NOMO-1 treated with DMSO at 0.1 percent for 48 hours (cell line): ENCODE measurements at regions not wholly inside any gene's neighbourhood (a gene's known extent, or its start where the extent isn't known, plus 50 kb on each side); places are given as distances from the start of the nearest gene placed in this dataset.

Experiments used
- DNase-seq: peaks from one replicate; lab custom pipeline; 2025; ENCODE audit not compliant: unreplicated experiment; lab: John Stamatoyannopoulos, UW

- DNase-seq: no peak
These were observed 106.3 kb upstream of the ANO3 start for GRCh38 chr11:26225646-26226045.

GRCh38 chr11:26227301-26227746 is 104.6 kb upstream of the ANO3 start:
- DNase-seq: peak; percentile 81

- no peak for DNase-seq
These were observed 103.9 kb upstream of the ANO3 start for GRCh38 chr11:26227883-26228502.

- no peak for DNase-seq
These were observed 103.2 kb upstream of the ANO3 start for GRCh38 chr11:26228778-26229177.

- DNase-seq: no peak
These were observed 102.7 kb upstream of the ANO3 start for GRCh38 chr11:26229257-26229656.

- DNase-seq: no peak
These were observed 101.9 kb upstream of the ANO3 start for GRCh38 chr11:26229981-26230380.

- no peak for DNase-seq
These were observed 100.7 kb upstream of the ANO3 start for GRCh38 chr11:26231252-26231661.

GRCh38 chr11:26234451-26234850 is 97.5 kb upstream of the ANO3 start:
- no peak for DNase-seq

GRCh38 chr11:26243426-26243825 is 88.5 kb upstream of the ANO3 start:
- no peak for DNase-seq

- DNase-seq: no peak
These were observed 87.7 kb upstream of the ANO3 start for GRCh38 chr11:26244207-26244606.

- no peak for DNase-seq
These were observed 86.9 kb upstream of the ANO3 start for GRCh38 chr11:26245046-26245445.

GRCh38 chr11:26247340-26247739 is 84.6 kb upstream of the ANO3 start:
- no peak for DNase-seq

- no peak for DNase-seq
These were observed 83.3 kb upstream of the ANO3 start for GRCh38 chr11:26248661-26249060.

GRCh38 chr11:26254378-26254777 is 77.6 kb upstream of the ANO3 start:
- no peak for DNase-seq

- no peak for DNase-seq
These were observed 68.2 kb upstream of the ANO3 start for GRCh38 chr11:26263769-26264168.

- no peak for DNase-seq
These were observed 67.7 kb upstream of the ANO3 start for GRCh38 chr11:26264266-26264665.

GRCh38 chr11:26268980-26269660 is 62.8 kb upstream of the ANO3 start:
- no peak for DNase-seq

- no peak for DNase-seq
These were observed 60.3 kb upstream of the ANO3 start for GRCh38 chr11:26271666-26272065.

- peak; percentile 55 for DNase-seq
These were observed 55.0 kb upstream of the ANO3 start for GRCh38 chr11:26276798-26277424.

GRCh38 chr11:26278354-26278753 is 53.6 kb upstream of the ANO3 start:
- no peak for DNase-seq
